Kidney (tissue), 13 donors: ENCODE measurements at regions not wholly inside any gene's neighbourhood (a gene's known extent, or its start where the extent isn't known, plus 50 kb on each side); places are given as distances from the start of the nearest gene placed in this dataset.

Experiments used
- DNase-seq, 5 donors: peaks; one replicate each; pipeline ENCODE4 v3.0.0-alpha.2; 2013 to 2020
- FAIRE-seq: peaks from 2 replicates; lab custom pipeline; 2012; peaks lifted over from hg19 to GRCh38; lab: Jason Lieb, UNC
- H3K27ac ChIP-seq, 2 donors: one replicate each; pipeline ENCODE4 v1.7.0; 2013; ENCODE audit warnings: low read depth in 2 of 2, low read length in 2 of 2, inconsistent platforms in 1 of 2
- H3K27me3 ChIP-seq: one replicate; pipeline ENCODE4 v1.7.1; 2013; ENCODE audit warnings: low read length, inconsistent platforms; ENCODE audit not compliant: control insufficient read depth, insufficient read depth
- H3K36me3 ChIP-seq, 3 donors: one replicate each; pipeline versions ENCODE4 v1.7.0 to v1.7.1; 2013; ENCODE audit warnings: low read length in 3 of 3, control low read depth in 1 of 3, inconsistent platforms in 1 of 3; ENCODE audit not compliant: insufficient read depth in 3 of 3, control insufficient read depth in 2 of 3
- H3K4me1 ChIP-seq, 3 donors: one replicate each; pipeline versions ENCODE4 v1.7.0 to v1.7.1; 2013; ENCODE audit warnings: low read length in 3 of 3, inconsistent platforms in 1 of 3, low read depth in 1 of 3; ENCODE audit not compliant: control insufficient read depth in 2 of 3, insufficient read depth in 2 of 3
- H3K4me3 ChIP-seq, 3 donors: one replicate each; pipeline versions ENCODE4 v1.7.0 to v1.8.1; 2013; ENCODE audit warnings: low read length in 3 of 3, control low read depth in 1 of 3, inconsistent platforms in 1 of 3
- H3K9ac ChIP-seq, 3 donors: one replicate each; pipeline versions ENCODE4 v1.7.0 to v1.7.1; 2013; ENCODE audit warnings: low read length in 3 of 3, control low read depth in 1 of 3, inconsistent platforms in 1 of 3
- H3K9me3 ChIP-seq, 3 donors: one replicate each; pipeline versions ENCODE4 v1.7.0 to v1.7.1; 2013; ENCODE audit warnings: low read length in 3 of 3, control low read depth in 1 of 3, inconsistent platforms in 1 of 3; ENCODE audit not compliant: control insufficient read depth in 2 of 3, insufficient read depth in 1 of 3
- CTCF ChIP-seq: IDR thresholded peaks from 3 replicates; pipeline ENCODE4 v1.5.1; 2012; ENCODE audit warnings: mild to moderate bottlenecking, moderate library complexity, borderline replicate concordance; ENCODE audit not compliant: insufficient read depth; ENCODE audit errors: extremely low read depth
- intact Hi-C: fragments of 100-400 bp; cut with DNase I; formaldehyde crosslinking; loops from one replicate; pipeline ENCODE4 v1.11.1; 2022
- donor health status: control.
- donor health status: control.
- donor health status: control.
- donor health status: control.
- donor health status: control.
- donor health status: DM: yes; HTN: yes; CAD: no.
- donor health status: Normal renal cell carcinoma (clear cell type).

GRCh38 chr2:88853403-88853790 is 161.9 kb downstream of the RPIA start:
- intact Hi-C loops: no loop called here
- Histone ChIP-seq H3K27ac (no peak overlapping the region), H3K9me3 (no peaks in the 10 kb centered on the region), H3K36me3 (no peaks in the 10 kb centered on the region), H3K4me1 (peaks cover 0 to 4% (median 3%) of the 10 kb centered on the region in 3 donors), H3K4me3 (no peak overlapping the region), H3K9ac (no peak overlapping the region), H3K27me3 (no peaks in the 10 kb centered on the region)
- no peak for TF ChIP-seq CTCF
- DNase-seq (no peak), FAIRE-seq (no peak)

GRCh38 chr2:88854528-88854927 is 163.1 kb downstream of the RPIA start:
- TF ChIP-seq CTCF: no peak
- H3K4me3 ChIP-seq: no peak overlapping the region
- no peak overlapping the region for H3K9ac ChIP-seq
- intact Hi-C loops: no loop called here
- no peak overlapping the region for H3K27ac ChIP-seq
- FAIRE-seq (no peak), DNase-seq (no peak)
- peaks cover 0 to 4% (median 3%) of the 10 kb centered on the region in 3 donors for H3K4me1 ChIP-seq
- no peaks in the 10 kb centered on the region for H3K36me3 ChIP-seq
- no peaks in the 10 kb centered on the region for H3K27me3 ChIP-seq
- no peaks in the 10 kb centered on the region for H3K9me3 ChIP-seq

- H3K27ac ChIP-seq: no peak overlapping the region
- intact Hi-C loops: no loop called here
- no peak overlapping the region for H3K4me3 ChIP-seq
- DNase-seq: no peak
- no peak for FAIRE-seq
- H3K9ac ChIP-seq: no peak overlapping the region
- TF ChIP-seq CTCF: no peak
- no peaks in the 10 kb centered on the region for H3K36me3 ChIP-seq
- peaks cover 0 to 4% (median 3%) of the 10 kb centered on the region in 3 donors for H3K4me1 ChIP-seq
- H3K27me3 ChIP-seq: no peaks in the 10 kb centered on the region
- H3K9me3 ChIP-seq: no peaks in the 10 kb centered on the region
Observed at GRCh38 chr2:88855620-88856408, 164.3 kb downstream of the RPIA start.
